ENCODE measurements at regions not wholly inside any gene's neighbourhood (a gene's known extent, or its start where the extent isn't known, plus 50 kb on each side); places are given as distances from the start of the nearest gene placed in this dataset.

GRCh38 chr11:134527382-134528243 lies 115.6 kb upstream of the B3GAT1 start:
- TF ChIP-seq EZH2 (IDR thresholded peaks at IDR 0.05; ENCODE audit: low read length, missing control alignments) (no peak), CTCF (conservative IDR thresholded peaks at IDR 0.05 in 1 of 2, IDR thresholded peaks at IDR 0.05 in 1 of 2; ENCODE audit: low read depth in 1 of 2, low read length in 2 of 2) (no peak)
